22Rv1 (cell line): ENCODE measurements at regions not wholly inside any gene's neighbourhood (a gene's known extent, or its start where the extent isn't known, plus 50 kb on each side); places are given as distances from the start of the nearest gene placed in this dataset.

Experiments
- CTCF ChIP-seq: fragments of 450-650 bp; IDR thresholded peaks from 2 replicates; pipeline ENCODE4 v1.5.1; 2017; ENCODE audit warnings: mild to moderate bottlenecking
- ZFX ChIP-seq: fragments of 450-650 bp; IDR thresholded peaks from 2 replicates; pipeline ENCODE4 v1.6.1; 2017; ENCODE audit warnings: antibody characterized with exemption, borderline replicate concordance

- no peak for TF ChIP-seq CTCF
- TF ChIP-seq ZFX: no peak
These were observed 417.9 kb downstream of the PID1 start for GRCh38 chr2:228853151-228853550.
